ENCODE measurements at regions not wholly inside any gene's neighbourhood (a gene's known extent, or its start where the extent isn't known, plus 50 kb on each side); places are given as distances from the start of the nearest gene placed in this dataset.

DNA sequence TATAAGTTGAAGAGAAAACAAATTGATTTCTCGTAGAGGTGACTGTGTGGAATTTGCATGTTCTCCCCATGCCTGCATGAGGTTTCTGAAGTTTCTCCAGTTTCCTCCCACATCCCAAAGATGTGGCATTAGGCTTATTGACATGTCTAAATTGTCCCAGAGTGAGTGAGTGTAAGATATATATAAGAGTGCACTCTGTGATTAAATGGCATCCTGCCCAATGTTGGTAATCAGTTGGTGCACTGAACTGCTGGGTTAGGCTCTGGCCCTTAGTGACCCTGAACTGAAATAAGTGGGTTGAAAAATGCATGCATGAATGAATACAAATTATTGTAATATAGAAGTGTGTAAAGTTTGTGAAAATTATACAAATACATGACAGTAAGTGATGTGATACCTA is 1106.5 kb downstream of the TECRL start:
- H3F3A ChIP-seq (replicated peaks; ENCODE audit: low read depth): no peaks in the 10 kb centered on the region
- no peaks in the 10 kb centered on the region for H3K27me3 Mint-ChIP-seq (ENCODE audit: insufficient read depth, low read depth, poor library complexity)
- no peaks in the 10 kb centered on the region for H3K4me1 ChIP-seq (ENCODE audit: insufficient read depth)
- no peak overlapping the region for H3K4me3 ChIP-seq
- H3K36me3 Mint-ChIP-seq (ENCODE audit: low read depth): no peaks in the 10 kb centered on the region
- H3K9me2 ChIP-seq (ENCODE audit: insufficient read depth): no peaks in the 10 kb centered on the region
- H3K9me3 Mint-ChIP-seq: peaks cover 2% of the 10 kb centered on the region; the same call in 1 of the 3 replicates
- no peak overlapping the region for H3K4me3 Mint-ChIP-seq
- no peak overlapping the region for H3K27ac ChIP-seq (ENCODE audit: low read depth)
- no peak overlapping the region for H3K4me2 ChIP-seq
- no peak for ATAC-seq
- no peaks in the 10 kb centered on the region for H3K36me3 ChIP-seq (ENCODE audit: insufficient read depth)
- H3K79me2 ChIP-seq (replicated peaks; ENCODE audit: insufficient read depth): no peaks in the 10 kb centered on the region
- DNase-seq (ENCODE audit: low spot score): no peak
- no peak overlapping the region for H2AFZ ChIP-seq
- H3K4me1 Mint-ChIP-seq: no peaks in the 10 kb centered on the region
- H4K20me1 ChIP-seq (replicated peaks; ENCODE audit: insufficient read depth): no peaks in the 10 kb centered on the region
- no peaks in the 10 kb centered on the region for H3K27me3 ChIP-seq (ENCODE audit: insufficient read depth)
- TF ChIP-seq ETS1 (IDR thresholded peaks at IDR 0.05): no peak
- H3K27ac Mint-ChIP-seq: no peak overlapping the region

DNA sequence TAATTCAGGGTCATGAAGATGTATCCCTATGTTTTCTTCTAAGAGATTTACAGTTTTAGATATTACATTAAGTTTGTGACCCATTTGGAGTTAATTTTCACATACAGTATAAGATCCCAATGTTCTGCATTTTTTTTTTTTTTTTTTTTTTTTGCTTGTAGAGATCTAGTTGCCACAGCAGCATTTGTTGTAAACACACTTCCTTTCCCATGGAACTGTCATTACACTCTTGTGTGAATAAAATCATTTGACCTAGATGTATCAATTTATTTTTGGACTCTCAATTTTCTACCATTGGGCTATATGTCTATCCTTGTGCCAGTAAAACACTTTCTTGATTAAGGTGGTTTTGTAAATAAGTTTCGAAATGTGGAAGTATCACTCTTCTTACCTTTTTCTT is 1107.2 kb downstream of the TECRL start:
- no peaks in the 10 kb centered on the region for H4K20me1 ChIP-seq (replicated peaks; ENCODE audit: insufficient read depth)
- H3K27me3 ChIP-seq (ENCODE audit: insufficient read depth): no peaks in the 10 kb centered on the region
- DNase-seq (ENCODE audit: low spot score): no peak
- TF ChIP-seq CTCF (conservative IDR thresholded peaks at IDR 0.05; ENCODE audit: low read depth in 2 of 2): no peak
- no peak for ATAC-seq
- H3K4me2 ChIP-seq: no peak overlapping the region
- H3F3A ChIP-seq (replicated peaks; ENCODE audit: low read depth): no peaks in the 10 kb centered on the region
- H3K4me1 ChIP-seq (ENCODE audit: insufficient read depth): no peaks in the 10 kb centered on the region
- H3K9me2 ChIP-seq (ENCODE audit: insufficient read depth): no peaks in the 10 kb centered on the region
- no peak overlapping the region for H3K27ac Mint-ChIP-seq
- peaks cover 2% of the 10 kb centered on the region; the same call in 1 of the 3 replicates for H3K9me3 Mint-ChIP-seq
- H3K27me3 Mint-ChIP-seq (ENCODE audit: insufficient read depth, low read depth, poor library complexity): no peaks in the 10 kb centered on the region
- no peak overlapping the region for H2AFZ ChIP-seq
- H3K79me2 ChIP-seq (replicated peaks; ENCODE audit: insufficient read depth): no peaks in the 10 kb centered on the region
- H3K4me3 ChIP-seq: no peak overlapping the region
- no peak overlapping the region for H3K4me3 Mint-ChIP-seq
- no peaks in the 10 kb centered on the region for H3K36me3 ChIP-seq (ENCODE audit: insufficient read depth)
- H3K4me1 Mint-ChIP-seq: no peaks in the 10 kb centered on the region
- H3K27ac ChIP-seq (ENCODE audit: low read depth): no peak overlapping the region
- H3K36me3 Mint-ChIP-seq (ENCODE audit: low read depth): no peaks in the 10 kb centered on the region

- ATAC-seq (no peak), DNase-seq (ENCODE audit: low spot score) (peak; percentile 30)
- no peak overlapping the region for H2AFZ ChIP-seq
- TF ChIP-seq CTCF (conservative IDR thresholded peaks at IDR 0.05; ENCODE audit: low read depth in 2 of 2) (peak; percentile 66 to 68), POLR2AphosphoS5 (IDR thresholded peaks at IDR 0.05; ENCODE audit: low read depth) (no peak)
- Mint-ChIP-seq H3K27ac (no peak overlapping the region), H3K4me3 (no peak overlapping the region), H3K36me3 (ENCODE audit: low read depth) (no peaks in the 10 kb centered on the region), H3K27me3 (ENCODE audit: insufficient read depth, low read depth, poor library complexity) (no peaks in the 10 kb centered on the region), H3K9me3 (peaks cover 2% of the 10 kb centered on the region; the same call in 1 of the 3 replicates), H3K4me1 (no peaks in the 10 kb centered on the region)
- H3K4me1 ChIP-seq (ENCODE audit: insufficient read depth): no peaks in the 10 kb centered on the region
- H3K4me2 ChIP-seq: no peak overlapping the region
- H3K27me3 ChIP-seq (ENCODE audit: insufficient read depth): no peaks in the 10 kb centered on the region
- H3F3A ChIP-seq (replicated peaks; ENCODE audit: low read depth): no peaks in the 10 kb centered on the region
- no peaks in the 10 kb centered on the region for H3K79me2 ChIP-seq (replicated peaks; ENCODE audit: insufficient read depth)
- no peaks in the 10 kb centered on the region for H4K20me1 ChIP-seq (replicated peaks; ENCODE audit: insufficient read depth)
- H3K9me2 ChIP-seq (ENCODE audit: insufficient read depth): no peaks in the 10 kb centered on the region
- no peak overlapping the region for H3K27ac ChIP-seq (ENCODE audit: low read depth)
- H3K4me3 ChIP-seq: no peak overlapping the region
- H3K36me3 ChIP-seq (ENCODE audit: insufficient read depth): no peaks in the 10 kb centered on the region
Observed at GRCh38 chr4:63296773-63297172, 1112.5 kb downstream of the TECRL start.
